HEK293 (cell line): ENCODE measurements at regions not wholly inside any gene's neighbourhood (a gene's known extent, or its start where the extent isn't known, plus 50 kb on each side); places are given as distances from the start of the nearest gene placed in this dataset.

ENCODE experiments used
- CTCF ChIA-PET: fragments of 350-600 bp; formaldehyde crosslinking; extraction: SDS; loops from one replicate; lab custom pipeline; 2021; ENCODE audit warnings: antibody characterized with exemption; lab: Yijun Ruan, JAX
- POLR2A ChIA-PET: fragments of 300-600 bp; formaldehyde crosslinking; extraction: SDS; loops from one replicate; lab custom pipeline; 2020; ENCODE audit warnings: antibody characterized with exemption, inconsistent platforms; lab: Yijun Ruan, JAX
- H3K27ac ChIP-seq: fragments of 200-500 bp; sonication (Bioruptor generic); 2 replicates; pipeline ENCODE4 v1.5.1; 2014; ENCODE audit warnings: low read depth, low read length, control low read depth, inconsistent platforms; ENCODE audit errors: extremely low read depth
- H3K36me3 ChIP-seq, 2 experiments: fragments of 200-500 bp in 1 of 2; sonication (Bioruptor generic) in 1 of 2; 1 replicate in 1 of 2; 2 replicates in 1 of 2; pipeline ENCODE4 v1.5.1; 2014 to 2017; ENCODE audit warnings: inconsistent platforms in 2 of 2, low read length in 2 of 2; ENCODE audit not compliant: control insufficient read depth in 2 of 2, insufficient read depth in 1 of 2
- H3K4me1 ChIP-seq: fragments of 200-500 bp; sonication (Bioruptor generic); 2 replicates; pipeline ENCODE4 v1.5.1; 2014; ENCODE audit warnings: mild to moderate bottlenecking, low read length, inconsistent platforms; ENCODE audit not compliant: control insufficient read depth, insufficient read depth
- H3K4me3 ChIP-seq: 2 replicates; pipeline ENCODE4 v1.5.1; 2011; ENCODE audit warnings: low read depth, mild to moderate bottlenecking, control low read depth, low read length, moderate library complexity
- H3K9me3 ChIP-seq: fragments of 200-500 bp; sonication (Bioruptor generic); 2 replicates; pipeline ENCODE4 v1.5.1; 2014; ENCODE audit warnings: low read depth, low read length, inconsistent platforms; ENCODE audit not compliant: control insufficient read depth, insufficient read depth
- HOXC10 ChIP-seq: sonication (generic); formaldehyde crosslinking; IDR thresholded peaks from 2 replicates; pipeline ENCODE4 v1.8.1; 2023; ENCODE audit warnings: mild to moderate bottlenecking, missing genetic modification reagents
- KLF9 ChIP-seq: fragments of 450-650 bp; formaldehyde crosslinking; IDR thresholded peaks from 2 replicates; pipeline ENCODE4 v1.5.1; 2016; ENCODE audit warnings: missing biosample characterization, missing genetic modification characterization, low read depth
- PATZ1 ChIP-seq: fragments of 450-650 bp; formaldehyde crosslinking; IDR thresholded peaks from 2 replicates; pipeline ENCODE4 v1.5.1; 2016; ENCODE audit warnings: missing biosample characterization, missing genetic modification characterization
- SETDB1 ChIP-seq: IDR thresholded peaks from one replicate; pipeline ENCODE4 v1.6.1; 2017; ENCODE audit warnings: mild to moderate bottlenecking, low read length, moderate library complexity, mixed read lengths; ENCODE audit not compliant: insufficient read length
- WT1 ChIP-seq: fragments of 450-650 bp; formaldehyde crosslinking; IDR thresholded peaks from 2 replicates; pipeline ENCODE4 v1.5.1; 2016; ENCODE audit warnings: missing biosample characterization, missing genetic modification characterization
- ZBTB17 ChIP-seq: fragments of 450-650 bp; formaldehyde crosslinking; IDR thresholded peaks from 2 replicates; pipeline ENCODE4 v1.5.1; 2016; ENCODE audit warnings: missing biosample characterization, missing genetic modification characterization
- ZBTB44 ChIP-seq: fragments of 450-650 bp; IDR thresholded peaks from 2 replicates; pipeline ENCODE4 v1.5.1; 2018; ENCODE audit warnings: missing biosample characterization, mild to moderate bottlenecking, missing genetic modification characterization
- ZFP41 ChIP-seq: fragments of 450-650 bp; formaldehyde crosslinking; IDR thresholded peaks from 2 replicates; pipeline ENCODE4 v1.5.1; 2016; ENCODE audit warnings: missing biosample characterization, missing genetic modification characterization, borderline replicate concordance
- ZNF112 ChIP-seq: fragments of 450-650 bp; formaldehyde crosslinking; IDR thresholded peaks from 2 replicates; pipeline ENCODE4 v1.5.0; 2017; ENCODE audit warnings: missing biosample characterization, missing genetic modification characterization
- ZNF174 ChIP-seq: fragments of 450-650 bp; formaldehyde crosslinking; IDR thresholded peaks from 2 replicates; pipeline ENCODE4 v1.5.0; 2017; ENCODE audit warnings: missing biosample characterization, mild to moderate bottlenecking, missing genetic modification characterization
- ZNF280C ChIP-seq: fragments of 450-650 bp; formaldehyde crosslinking; IDR thresholded peaks from 2 replicates; pipeline ENCODE4 v1.5.1; 2016; ENCODE audit warnings: missing biosample characterization, missing genetic modification characterization
- ZNF302 ChIP-seq: fragments of 450-650 bp; formaldehyde crosslinking; IDR thresholded peaks from 2 replicates; pipeline ENCODE4 v1.5.1; 2016; ENCODE audit warnings: missing biosample characterization, missing genetic modification characterization, low read depth
- ZNF311 ChIP-seq: fragments of 450-650 bp; formaldehyde crosslinking; IDR thresholded peaks from 2 replicates; pipeline ENCODE4 v1.5.1; 2017; ENCODE audit warnings: missing biosample characterization, missing genetic modification characterization, borderline replicate concordance
- ZNF341 ChIP-seq: fragments of 450-650 bp; formaldehyde crosslinking; IDR thresholded peaks from 2 replicates; pipeline ENCODE4; 2016; ENCODE audit warnings: low read depth, missing biosample characterization, missing genetic modification characterization
- ZNF391 ChIP-seq: fragments of 450-650 bp; formaldehyde crosslinking; IDR thresholded peaks from 2 replicates; pipeline ENCODE4 v1.5.1; 2016; ENCODE audit warnings: low read depth, missing biosample characterization, missing genetic modification characterization, borderline replicate concordance
- ZNF394 ChIP-seq: fragments of 450-650 bp; formaldehyde crosslinking; IDR thresholded peaks from 2 replicates; pipeline ENCODE4 v1.5.1; 2016; ENCODE audit warnings: missing biosample characterization, missing genetic modification characterization, mild to moderate bottlenecking, moderate library complexity, borderline replicate concordance
- ZNF404 ChIP-seq: fragments of 450-650 bp; formaldehyde crosslinking; IDR thresholded peaks from 2 replicates; pipeline ENCODE4 v1.5.1; 2017; ENCODE audit warnings: missing biosample characterization, missing genetic modification characterization
- ZNF48 ChIP-seq: fragments of 450-650 bp; formaldehyde crosslinking; IDR thresholded peaks from 2 replicates; pipeline ENCODE4 v1.5.1; 2016; ENCODE audit warnings: missing biosample characterization, missing genetic modification characterization
- ZNF488 ChIP-seq: fragments of 450-650 bp; formaldehyde crosslinking; IDR thresholded peaks from 2 replicates; pipeline ENCODE4 v1.5.1; 2016; ENCODE audit warnings: missing biosample characterization, missing genetic modification characterization
- ZNF529 ChIP-seq: fragments of 450-650 bp; formaldehyde crosslinking; IDR thresholded peaks from 2 replicates; pipeline ENCODE4 v1.5.1; 2017; ENCODE audit warnings: missing genetic modification characterization, missing biosample characterization; ENCODE audit not compliant: insufficient replicate concordance
- ZNF600 ChIP-seq: fragments of 450-650 bp; formaldehyde crosslinking; IDR thresholded peaks from 2 replicates; pipeline ENCODE4 v1.5.1; 2016; ENCODE audit warnings: missing biosample characterization, missing genetic modification characterization
- ZNF624 ChIP-seq: fragments of 450-650 bp; formaldehyde crosslinking; IDR thresholded peaks from 2 replicates; pipeline ENCODE4 v1.5.1; 2017; ENCODE audit warnings: missing biosample characterization, missing genetic modification characterization
- ZNF670 ChIP-seq: fragments of 450-650 bp; formaldehyde crosslinking; IDR thresholded peaks from 2 replicates; pipeline ENCODE4 v1.5.1; 2016; ENCODE audit warnings: missing biosample characterization, missing genetic modification characterization, low read depth
- ZNF76 ChIP-seq: fragments of 450-650 bp; formaldehyde crosslinking; IDR thresholded peaks from 2 replicates; pipeline ENCODE4; 2016; ENCODE audit warnings: low read depth, missing biosample characterization, missing genetic modification characterization, borderline replicate concordance
- ZNF830 ChIP-seq: fragments of 450-650 bp; IDR thresholded peaks from 2 replicates; pipeline ENCODE4 v1.5.0; 2018; ENCODE audit warnings: missing biosample characterization, missing genetic modification characterization, low read depth, mild to moderate bottlenecking, moderate library complexity
- TF ChIP-seq, protein P1 (sequence below): fragments of 450-650 bp; formaldehyde crosslinking; IDR thresholded peaks from 2 replicates; pipeline ENCODE4 v1.5.1; 2016; ENCODE audit warnings: missing biosample characterization, missing genetic modification characterization
- TF ChIP-seq, protein P2 (sequence below): fragments of 450-650 bp; IDR thresholded peaks from 2 replicates; pipeline ENCODE4 v1.5.1; 2018; ENCODE audit warnings: missing biosample characterization, missing genetic modification characterization

DNA sequence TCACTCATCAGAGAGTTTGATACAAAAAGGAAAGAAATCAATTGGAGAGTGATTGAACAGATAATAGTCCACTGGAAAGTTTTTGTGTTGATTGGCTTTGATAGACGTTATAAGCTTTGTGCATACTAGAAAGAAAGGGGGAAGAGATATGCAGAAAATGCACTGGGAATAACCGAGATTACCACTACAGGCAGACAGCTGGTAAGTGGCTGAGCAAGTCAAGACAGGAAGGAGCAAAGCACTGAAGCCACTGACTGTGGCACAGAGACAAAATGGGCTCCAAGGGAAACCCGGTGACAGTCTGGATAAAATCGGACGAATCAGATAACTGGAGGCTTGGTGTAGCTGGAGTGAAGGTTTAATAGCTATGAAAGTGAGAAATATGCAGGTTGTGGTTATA lies 209.0 kb downstream of the SIM1 start:
- ChIA-PET CTCF (no interaction called here), POLR2A (no interaction called here)
- TF ChIP-seq ZNF404 (tag by site-specific recombination) = no peak
- no peak for TF ChIP-seq HOXC10 (CRISPR knock-in tag)
- no peak for TF ChIP-seq ZNF670
- TF ChIP-seq ZNF488 (tag by site-specific recombination) = no peak
- no peak for TF ChIP-seq PATZ1
- no peak for TF ChIP-seq ZFP41 (tag by site-specific recombination)
- TF ChIP-seq, protein P1, sequence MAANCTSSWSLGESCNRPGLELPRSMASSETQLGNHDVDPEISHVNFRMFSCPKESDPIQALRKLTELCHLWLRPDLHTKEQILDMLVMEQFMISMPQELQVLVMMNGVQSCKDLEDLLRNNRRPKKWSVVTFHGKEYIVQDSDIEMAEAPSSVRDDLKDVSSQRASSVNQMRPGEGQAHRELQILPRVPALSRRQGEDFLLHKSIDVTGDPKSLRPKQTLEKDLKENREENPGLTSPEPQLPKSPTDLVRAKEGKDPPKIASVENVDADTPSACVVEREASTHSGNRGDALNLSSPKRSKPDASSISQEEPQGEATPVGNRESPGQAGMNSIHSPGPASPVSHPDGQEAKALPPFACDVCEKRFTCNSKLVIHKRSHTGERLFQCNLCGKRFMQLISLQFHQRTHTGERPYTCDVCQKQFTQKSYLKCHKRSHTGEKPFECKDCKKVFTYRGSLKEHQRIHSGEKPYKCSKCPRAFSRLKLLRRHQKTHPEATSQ (tag by site-specific recombination) = no peak
- no peak for TF ChIP-seq WT1 (tag by site-specific recombination)
- TF ChIP-seq ZNF280C (tag by site-specific recombination) = no peak
- TF ChIP-seq ZNF391 (tag by site-specific recombination) = no peak
- no peak for TF ChIP-seq ZNF311 (tag by site-specific recombination)
- no peak for TF ChIP-seq ZNF394 (tag by site-specific recombination)
- no peak for TF ChIP-seq ZBTB17
- TF ChIP-seq SETDB1 = no peak
- TF ChIP-seq ZNF174 = no peak
- no peak for TF ChIP-seq ZNF529 (tag by site-specific recombination)
- no peak for TF ChIP-seq ZNF341
- Histone ChIP-seq H3K36me3 (no peaks in the 10 kb centered on the region), H3K4me1 (no peaks in the 10 kb centered on the region; the same call in 1 of the 2 replicates), H3K4me3 (no peak overlapping the region), H3K9me3 (no peaks in the 10 kb centered on the region), H3K27ac (no peak overlapping the region)

DNA sequence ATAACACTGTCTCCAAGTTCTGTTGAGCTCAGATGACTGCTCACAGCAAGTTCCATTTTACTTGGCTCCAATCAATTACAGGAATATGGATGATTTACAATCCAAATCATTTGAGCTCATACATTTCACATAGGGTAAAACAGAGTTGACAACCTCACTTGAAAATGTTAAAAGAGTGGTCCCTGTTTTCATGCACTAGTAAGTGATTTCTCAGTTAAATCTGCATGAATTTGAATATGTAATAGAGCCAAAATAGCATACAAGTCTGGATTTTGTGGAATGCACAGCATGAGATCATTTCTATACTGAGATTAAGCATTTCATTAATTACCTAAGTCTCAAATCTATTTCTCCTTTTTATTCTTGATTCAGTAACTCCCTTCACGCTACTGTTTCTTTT lies 217.6 kb downstream of the SIM1 start:
- no peaks in the 10 kb centered on the region for H3K36me3 ChIP-seq
- ChIA-PET CTCF (interaction anchor here (0.7 to 1.0 kb wide), 3 partner anchors 11 to 214 kb away, joined by 3 read pairs; no protein-coding TSS in a partner anchor), POLR2A (interaction anchor here (0.7 kb wide), 1 partner anchor 201 kb away, joined by 3 read pairs; no protein-coding TSS in a partner anchor)
- no peaks in the 10 kb centered on the region for H3K4me1 ChIP-seq
- no peaks in the 10 kb centered on the region for H3K9me3 ChIP-seq
- H3K4me3 ChIP-seq = no peak overlapping the region
- no peak overlapping the region for H3K27ac ChIP-seq
- TF ChIP-seq ZBTB44 (tag by site-specific recombination) (no peak), ZNF600 (tag by site-specific recombination) (no peak), KLF9 (tag by site-specific recombination) (no peak), ZNF302 (no peak), ZNF76 (tag by site-specific recombination) (no peak), ZNF48 (tag by site-specific recombination) (no peak), ZNF112 (tag by site-specific recombination) (no peak), ZNF624 (no peak), ZNF311 (tag by site-specific recombination) (no peak), ZNF830 (tag by site-specific recombination) (no peak)
- TF ChIP-seq, protein P2, sequence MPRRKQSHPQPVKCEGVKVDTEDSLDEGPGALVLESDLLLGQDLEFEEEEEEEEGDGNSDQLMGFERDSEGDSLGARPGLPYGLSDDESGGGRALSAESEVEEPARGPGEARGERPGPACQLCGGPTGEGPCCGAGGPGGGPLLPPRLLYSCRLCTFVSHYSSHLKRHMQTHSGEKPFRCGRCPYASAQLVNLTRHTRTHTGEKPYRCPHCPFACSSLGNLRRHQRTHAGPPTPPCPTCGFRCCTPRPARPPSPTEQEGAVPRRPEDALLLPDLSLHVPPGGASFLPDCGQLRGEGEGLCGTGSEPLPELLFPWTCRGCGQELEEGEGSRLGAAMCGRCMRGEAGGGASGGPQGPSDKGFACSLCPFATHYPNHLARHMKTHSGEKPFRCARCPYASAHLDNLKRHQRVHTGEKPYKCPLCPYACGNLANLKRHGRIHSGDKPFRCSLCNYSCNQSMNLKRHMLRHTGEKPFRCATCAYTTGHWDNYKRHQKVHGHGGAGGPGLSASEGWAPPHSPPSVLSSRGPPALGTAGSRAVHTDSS (tag by site-specific recombination) = no peak
